Lower leg skin (tissue), 3 donors: ENCODE measurements at regions not wholly inside any gene's neighbourhood (a gene's known extent, or its start where the extent isn't known, plus 50 kb on each side); places are given as distances from the start of the nearest gene placed in this dataset.

Experiments used
- CTCF ChIP-seq, 3 donors: fragments of 450-650 bp; IDR thresholded peaks; one replicate each; pipeline ENCODE4 v1.5.1; 2016; ENCODE audit warnings: antibody characterized with exemption in 3 of 3, mild to moderate bottlenecking in 3 of 3, moderate library complexity in 2 of 3
- POLR2A ChIP-seq, 2 donors: fragments of 450-650 bp; IDR thresholded peaks; one replicate each; pipeline ENCODE4 v1.6.1; 2016 to 2017; ENCODE audit warnings: antibody characterized with exemption in 2 of 2, mild to moderate bottlenecking in 1 of 2, moderate library complexity in 1 of 2

DNA sequence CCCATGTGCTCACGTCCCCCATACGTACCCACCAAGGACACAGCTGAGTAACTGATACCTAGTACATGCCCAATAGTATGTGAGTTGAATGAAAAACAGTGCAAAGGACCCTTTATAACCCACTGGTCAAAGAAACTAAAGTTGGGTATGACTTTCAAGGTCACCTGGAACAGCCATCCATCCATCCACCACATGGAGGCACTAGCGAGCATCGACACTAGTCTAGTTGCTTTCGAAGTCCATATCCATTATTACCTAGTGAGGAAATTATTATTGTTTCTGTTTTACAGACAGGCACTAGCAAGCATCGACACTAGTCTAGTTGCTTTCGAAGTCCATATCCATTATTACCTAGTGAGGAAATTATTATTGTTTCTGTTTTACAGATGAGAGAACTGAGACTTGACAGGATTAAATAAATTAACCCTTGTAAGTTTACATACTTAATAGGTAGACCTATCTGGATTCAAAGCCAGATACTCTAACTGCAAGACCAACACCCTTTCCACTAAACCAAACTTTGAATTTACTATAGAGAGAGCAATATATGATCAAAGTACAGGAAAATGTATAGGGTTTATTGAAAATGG is 233.7 kb downstream of the METTL4 start:
- no peak for TF ChIP-seq CTCF (IDR thresholded peaks at IDR 0.05)
- no peak for TF ChIP-seq POLR2A (IDR thresholded peaks at IDR 0.05)
